ENCODE measurements at regions not wholly inside any gene's neighbourhood (a gene's known extent, or its start where the extent isn't known, plus 50 kb on each side); places are given as distances from the start of the nearest gene placed in this dataset.

DNA sequence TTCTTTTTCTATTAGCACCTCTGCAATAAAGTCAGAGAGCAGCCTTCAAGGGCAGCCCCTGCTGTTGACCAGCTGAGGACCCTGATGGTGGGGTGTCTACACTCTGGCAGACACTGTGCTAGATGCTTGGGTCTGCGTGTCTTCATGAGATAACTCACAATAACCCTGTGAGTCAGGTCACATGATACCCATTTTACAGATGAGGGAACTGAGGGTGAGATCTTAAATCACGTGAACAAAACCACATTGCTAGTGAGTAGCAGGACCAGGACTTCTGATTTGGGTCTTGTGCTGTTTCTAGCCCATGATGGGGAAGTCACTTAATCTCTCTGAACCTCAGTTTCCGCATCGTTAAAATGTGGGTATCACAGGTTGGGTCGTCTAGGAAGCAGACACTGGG lies 118.5 kb upstream of the LIPC start:
- no peak overlapping the region for H3K9ac ChIP-seq (ENCODE audit: low read depth in 1 of 2, low read length in 2 of 2)

More for the DNA sequence above, 118.5 kb upstream of the LIPC start:
- Histone ChIP-seq H3K27me3 (ENCODE audit: control insufficient read depth in 4 of 4, insufficient read depth in 4 of 4, low read length in 3 of 4) (no peaks in the 10 kb centered on the region), H3K4me1 (ENCODE audit: control insufficient read depth in 4 of 4, insufficient read depth in 4 of 4, low read length in 3 of 4) (peaks cover 0 to 8% (median under 1%) of the 10 kb centered on the region in 4 donors), H3K9me3 (ENCODE audit: control insufficient read depth in 4 of 4, low read length in 3 of 4) (no peaks in the 10 kb centered on the region), H3K4me3 (ENCODE audit: low read depth in 1 of 3, low read length in 3 of 3) (no peak overlapping the region), H3K27ac (ENCODE audit: low read depth in 1 of 2, low read length in 2 of 2) (no peak overlapping the region), H3K36me3 (ENCODE audit: control insufficient read depth in 4 of 4, insufficient read depth in 3 of 4, low read depth in 1 of 4, low read length in 3 of 4) (no peaks in the 10 kb centered on the region)
- no peak for DNase-seq (ENCODE audit: low spot score)
- 90% methylated on average over 5 of the region's 5 CpGs for WGBS
- TF ChIP-seq NR2F2 (IDR thresholded peaks at IDR 0.05) (no peak), SP1 (IDR thresholded peaks at IDR 0.05) (no peak), HNF4A (conservative IDR thresholded peaks at IDR 0.05) (no peak), YY1 (IDR thresholded peaks at IDR 0.05) (no peak), EGR1 (IDR thresholded peaks at IDR 0.05; ENCODE audit: low read depth in 2 of 2) (no peak), RAD21 (IDR thresholded peaks at IDR 0.05) (no peak), GABPA (IDR thresholded peaks at IDR 0.05 in 1 of 2, conservative IDR thresholded peaks at IDR 0.05 in 1 of 2) (no peak), JUND (IDR thresholded peaks at IDR 0.05) (no peak), FOXA2 (IDR thresholded peaks at IDR 0.05) (no peak), RXRA (IDR thresholded peaks at IDR 0.05) (no peak), FOXA1 (IDR thresholded peaks at IDR 0.05) (no peak), TAF1 (conservative IDR thresholded peaks at IDR 0.05) (no peak)
- TF ChIP-seq, protein P1, sequence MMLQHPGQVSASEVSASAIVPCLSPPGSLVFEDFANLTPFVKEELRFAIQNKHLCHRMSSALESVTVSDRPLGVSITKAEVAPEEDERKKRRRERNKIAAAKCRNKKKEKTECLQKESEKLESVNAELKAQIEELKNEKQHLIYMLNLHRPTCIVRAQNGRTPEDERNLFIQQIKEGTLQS (IDR thresholded peaks at IDR 0.05) = no peak
- TF ChIP-seq, protein P2, sequence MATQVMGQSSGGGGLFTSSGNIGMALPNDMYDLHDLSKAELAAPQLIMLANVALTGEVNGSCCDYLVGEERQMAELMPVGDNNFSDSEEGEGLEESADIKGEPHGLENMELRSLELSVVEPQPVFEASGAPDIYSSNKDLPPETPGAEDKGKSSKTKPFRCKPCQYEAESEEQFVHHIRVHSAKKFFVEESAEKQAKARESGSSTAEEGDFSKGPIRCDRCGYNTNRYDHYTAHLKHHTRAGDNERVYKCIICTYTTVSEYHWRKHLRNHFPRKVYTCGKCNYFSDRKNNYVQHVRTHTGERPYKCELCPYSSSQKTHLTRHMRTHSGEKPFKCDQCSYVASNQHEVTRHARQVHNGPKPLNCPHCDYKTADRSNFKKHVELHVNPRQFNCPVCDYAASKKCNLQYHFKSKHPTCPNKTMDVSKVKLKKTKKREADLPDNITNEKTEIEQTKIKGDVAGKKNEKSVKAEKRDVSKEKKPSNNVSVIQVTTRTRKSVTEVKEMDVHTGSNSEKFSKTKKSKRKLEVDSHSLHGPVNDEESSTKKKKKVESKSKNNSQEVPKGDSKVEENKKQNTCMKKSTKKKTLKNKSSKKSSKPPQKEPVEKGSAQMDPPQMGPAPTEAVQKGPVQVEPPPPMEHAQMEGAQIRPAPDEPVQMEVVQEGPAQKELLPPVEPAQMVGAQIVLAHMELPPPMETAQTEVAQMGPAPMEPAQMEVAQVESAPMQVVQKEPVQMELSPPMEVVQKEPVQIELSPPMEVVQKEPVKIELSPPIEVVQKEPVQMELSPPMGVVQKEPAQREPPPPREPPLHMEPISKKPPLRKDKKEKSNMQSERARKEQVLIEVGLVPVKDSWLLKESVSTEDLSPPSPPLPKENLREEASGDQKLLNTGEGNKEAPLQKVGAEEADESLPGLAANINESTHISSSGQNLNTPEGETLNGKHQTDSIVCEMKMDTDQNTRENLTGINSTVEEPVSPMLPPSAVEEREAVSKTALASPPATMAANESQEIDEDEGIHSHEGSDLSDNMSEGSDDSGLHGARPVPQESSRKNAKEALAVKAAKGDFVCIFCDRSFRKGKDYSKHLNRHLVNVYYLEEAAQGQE (IDR thresholded peaks at IDR 0.05) = no peak
- TF ChIP-seq, protein P3, sequence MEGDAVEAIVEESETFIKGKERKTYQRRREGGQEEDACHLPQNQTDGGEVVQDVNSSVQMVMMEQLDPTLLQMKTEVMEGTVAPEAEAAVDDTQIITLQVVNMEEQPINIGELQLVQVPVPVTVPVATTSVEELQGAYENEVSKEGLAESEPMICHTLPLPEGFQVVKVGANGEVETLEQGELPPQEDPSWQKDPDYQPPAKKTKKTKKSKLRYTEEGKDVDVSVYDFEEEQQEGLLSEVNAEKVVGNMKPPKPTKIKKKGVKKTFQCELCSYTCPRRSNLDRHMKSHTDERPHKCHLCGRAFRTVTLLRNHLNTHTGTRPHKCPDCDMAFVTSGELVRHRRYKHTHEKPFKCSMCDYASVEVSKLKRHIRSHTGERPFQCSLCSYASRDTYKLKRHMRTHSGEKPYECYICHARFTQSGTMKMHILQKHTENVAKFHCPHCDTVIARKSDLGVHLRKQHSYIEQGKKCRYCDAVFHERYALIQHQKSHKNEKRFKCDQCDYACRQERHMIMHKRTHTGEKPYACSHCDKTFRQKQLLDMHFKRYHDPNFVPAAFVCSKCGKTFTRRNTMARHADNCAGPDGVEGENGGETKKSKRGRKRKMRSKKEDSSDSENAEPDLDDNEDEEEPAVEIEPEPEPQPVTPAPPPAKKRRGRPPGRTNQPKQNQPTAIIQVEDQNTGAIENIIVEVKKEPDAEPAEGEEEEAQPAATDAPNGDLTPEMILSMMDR (IDR thresholded peaks at IDR 0.05; ENCODE audit: low read depth, low read length, missing input control) = no peak
- TF ChIP-seq, protein P4, sequence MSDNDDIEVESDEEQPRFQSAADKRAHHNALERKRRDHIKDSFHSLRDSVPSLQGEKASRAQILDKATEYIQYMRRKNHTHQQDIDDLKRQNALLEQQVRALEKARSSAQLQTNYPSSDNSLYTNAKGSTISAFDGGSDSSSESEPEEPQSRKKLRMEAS (IDR thresholded peaks at IDR 0.05) = no peak
- TF ChIP-seq, protein P5, sequence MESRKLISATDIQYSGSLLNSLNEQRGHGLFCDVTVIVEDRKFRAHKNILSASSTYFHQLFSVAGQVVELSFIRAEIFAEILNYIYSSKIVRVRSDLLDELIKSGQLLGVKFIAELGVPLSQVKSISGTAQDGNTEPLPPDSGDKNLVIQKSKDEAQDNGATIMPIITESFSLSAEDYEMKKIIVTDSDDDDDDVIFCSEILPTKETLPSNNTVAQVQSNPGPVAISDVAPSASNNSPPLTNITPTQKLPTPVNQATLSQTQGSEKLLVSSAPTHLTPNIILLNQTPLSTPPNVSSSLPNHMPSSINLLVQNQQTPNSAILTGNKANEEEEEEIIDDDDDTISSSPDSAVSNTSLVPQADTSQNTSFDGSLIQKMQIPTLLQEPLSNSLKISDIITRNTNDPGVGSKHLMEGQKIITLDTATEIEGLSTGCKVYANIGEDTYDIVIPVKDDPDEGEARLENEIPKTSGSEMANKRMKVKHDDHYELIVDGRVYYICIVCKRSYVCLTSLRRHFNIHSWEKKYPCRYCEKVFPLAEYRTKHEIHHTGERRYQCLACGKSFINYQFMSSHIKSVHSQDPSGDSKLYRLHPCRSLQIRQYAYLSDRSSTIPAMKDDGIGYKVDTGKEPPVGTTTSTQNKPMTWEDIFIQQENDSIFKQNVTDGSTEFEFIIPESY (IDR thresholded peaks at IDR 0.05) = no peak

All from liver (tissue), 8 donors.